Brain microvascular endothelial cell (primary cell): ENCODE measurements at regions not wholly inside any gene's neighbourhood (a gene's known extent, or its start where the extent isn't known, plus 50 kb on each side); places are given as distances from the start of the nearest gene placed in this dataset.
"Not testable (repeated sequence)": the region's sequence is repeated elsewhere in the genome, so short reads cannot be mapped to it uniquely, and the experiment has no call there.

Experiments
- DNase-seq: peaks from one replicate; pipeline ENCODE4 v3.0.0-alpha.2; 2020
- H3K27ac ChIP-seq: fragments of 250-450 bp; sonication (Bioruptor Pico); 2 replicates; pipeline ENCODE4 v1.5.1; 2020; ENCODE audit warnings: mild to moderate bottlenecking, moderate library complexity
- H3K27me3 ChIP-seq: fragments of 250-450 bp; sonication (Bioruptor Pico); replicated peaks from 2 replicates; pipeline ENCODE4 v1.5.1; 2020; ENCODE audit warnings: mild to moderate bottlenecking
- H3K36me3 ChIP-seq: fragments of 250-450 bp; sonication (Bioruptor Pico); replicated peaks from 2 replicates; pipeline ENCODE4 v1.5.1; 2020; ENCODE audit warnings: mild to moderate bottlenecking
- H3K4me3 ChIP-seq: 2 replicates; pipeline ENCODE4 v1.5.1; 2011; ENCODE audit warnings: low read depth, mild to moderate bottlenecking, control low read depth, low read length, moderate library complexity
- in situ Hi-C: cut with HindIII; loops from 2 replicates; pipeline ENCODE4 v1.10.0; 2017; ENCODE audit warnings: low sequenced_read_pairs, low pct_ligation_motif_present
- TF ChIP-seq, protein P1 (sequence below): IDR thresholded peaks from 2 replicates; pipeline ENCODE4 v1.5.1; 2011; ENCODE audit warnings: low read depth, mild to moderate bottlenecking, moderate library complexity, low read length, control low read depth, inconsistent platforms; ENCODE audit errors: missing control alignments

DNA sequence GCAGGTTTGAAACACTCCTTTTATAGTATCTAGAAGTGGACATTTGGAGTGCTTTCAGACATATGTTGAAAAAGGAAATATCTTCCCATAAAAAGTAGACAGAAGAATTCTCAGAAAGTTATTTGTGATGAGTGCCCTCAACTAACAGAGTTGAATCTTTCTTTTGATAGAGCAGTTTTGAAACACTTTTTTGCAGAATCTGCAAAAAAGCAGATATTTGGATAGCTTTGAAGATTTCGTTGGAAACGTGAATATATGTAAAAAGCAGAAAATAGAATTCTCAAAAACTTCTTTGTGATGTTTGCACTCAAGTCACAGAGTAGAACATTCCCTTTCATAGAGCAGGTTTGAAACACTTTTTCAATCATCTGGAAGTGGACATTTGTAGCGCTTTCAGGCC lies 676.4 kb upstream of the ZNF337 start:
- DNase-seq, H3K36me3 ChIP-seq, H3K27ac ChIP-seq, H3K27me3 ChIP-seq, in situ Hi-C loops, H3K4me3 ChIP-seq: not testable (repeated sequence)

DNA sequence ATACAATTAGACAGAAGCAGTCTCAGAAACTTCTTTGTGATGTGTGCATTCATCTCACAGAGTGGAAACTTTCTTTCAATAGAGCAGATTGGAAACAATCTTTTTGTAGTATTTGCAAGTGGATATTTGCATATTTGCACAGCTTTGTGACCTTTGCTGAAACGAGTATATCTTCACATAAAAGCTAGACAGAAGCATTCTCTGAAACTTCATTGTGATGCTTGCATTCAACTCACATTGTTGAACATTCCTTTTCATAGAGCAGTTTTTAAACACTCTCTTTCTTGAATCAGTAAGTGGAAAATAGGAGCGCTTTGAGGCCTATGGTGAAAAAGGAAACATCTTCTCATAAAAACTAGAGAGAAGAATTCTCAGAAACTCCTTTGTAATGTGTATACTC lies 657.9 kb upstream of the ZNF337 start:
- in situ Hi-C loops = no loop called here
- TF ChIP-seq, protein P1, sequence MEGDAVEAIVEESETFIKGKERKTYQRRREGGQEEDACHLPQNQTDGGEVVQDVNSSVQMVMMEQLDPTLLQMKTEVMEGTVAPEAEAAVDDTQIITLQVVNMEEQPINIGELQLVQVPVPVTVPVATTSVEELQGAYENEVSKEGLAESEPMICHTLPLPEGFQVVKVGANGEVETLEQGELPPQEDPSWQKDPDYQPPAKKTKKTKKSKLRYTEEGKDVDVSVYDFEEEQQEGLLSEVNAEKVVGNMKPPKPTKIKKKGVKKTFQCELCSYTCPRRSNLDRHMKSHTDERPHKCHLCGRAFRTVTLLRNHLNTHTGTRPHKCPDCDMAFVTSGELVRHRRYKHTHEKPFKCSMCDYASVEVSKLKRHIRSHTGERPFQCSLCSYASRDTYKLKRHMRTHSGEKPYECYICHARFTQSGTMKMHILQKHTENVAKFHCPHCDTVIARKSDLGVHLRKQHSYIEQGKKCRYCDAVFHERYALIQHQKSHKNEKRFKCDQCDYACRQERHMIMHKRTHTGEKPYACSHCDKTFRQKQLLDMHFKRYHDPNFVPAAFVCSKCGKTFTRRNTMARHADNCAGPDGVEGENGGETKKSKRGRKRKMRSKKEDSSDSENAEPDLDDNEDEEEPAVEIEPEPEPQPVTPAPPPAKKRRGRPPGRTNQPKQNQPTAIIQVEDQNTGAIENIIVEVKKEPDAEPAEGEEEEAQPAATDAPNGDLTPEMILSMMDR = no peak
- Histone ChIP-seq H3K36me3 (no peaks in the 10 kb centered on the region), H3K4me3 (no peak overlapping the region), H3K27me3 (no peaks in the 10 kb centered on the region), H3K27ac (no peak overlapping the region)
- no peak for DNase-seq

DNA sequence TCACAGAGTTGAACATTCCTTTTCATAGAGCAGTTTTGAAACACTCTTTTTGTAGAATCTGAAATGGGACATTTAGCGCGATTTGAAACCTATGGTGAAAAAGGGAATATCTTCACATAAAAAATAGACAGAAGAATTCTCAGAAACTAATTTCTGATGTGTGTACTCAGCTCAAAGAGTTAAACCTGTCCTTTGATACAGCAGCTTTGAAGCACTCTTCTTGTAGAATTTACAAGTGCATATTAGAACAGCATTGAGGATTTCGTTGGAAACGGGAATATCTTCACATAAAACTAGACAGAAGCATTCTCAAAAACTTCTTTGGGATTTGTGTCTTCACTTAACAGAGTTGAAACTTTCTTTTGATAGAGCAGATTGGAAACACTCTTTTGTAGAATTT lies 650.7 kb upstream of the ZNF337 start:
- TF ChIP-seq, protein P1 = no peak
- H3K27me3 ChIP-seq = no peaks in the 10 kb centered on the region
- in situ Hi-C loops = no loop called here
- H3K36me3 ChIP-seq = no peaks in the 10 kb centered on the region
- H3K4me3 ChIP-seq = no peak overlapping the region
- no peak overlapping the region for H3K27ac ChIP-seq
- no peak for DNase-seq

DNA sequence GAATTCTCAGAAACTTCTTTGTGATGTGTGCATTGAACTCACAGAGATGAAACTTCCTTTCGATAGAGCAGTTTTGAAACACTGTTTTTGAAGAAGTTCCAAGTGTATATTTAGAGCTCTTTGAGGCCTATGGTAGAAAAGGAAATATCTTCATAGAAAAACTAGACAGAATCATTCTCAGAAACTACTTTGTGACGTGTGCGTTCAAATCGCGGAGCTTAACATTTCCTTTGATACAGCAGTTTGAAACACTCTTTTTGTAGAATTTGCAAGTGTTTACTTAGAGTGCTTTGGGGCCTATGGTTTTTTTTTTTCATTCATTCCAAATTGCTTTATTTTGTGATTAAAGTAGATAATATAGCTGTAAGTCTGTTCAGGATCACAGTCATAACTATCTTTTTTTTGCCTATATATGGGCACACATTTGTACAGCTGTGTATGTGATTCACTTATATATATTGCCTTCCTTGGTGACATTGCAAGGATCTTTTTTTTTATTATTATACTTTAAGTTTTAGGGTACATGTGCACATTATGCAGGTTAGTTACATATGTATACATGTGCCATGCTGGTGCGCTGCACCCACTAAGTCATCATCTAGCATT lies 643.9 kb upstream of the ZNF337 start:
- in situ Hi-C loops, H3K27me3 ChIP-seq, H3K36me3 ChIP-seq, H3K27ac ChIP-seq, DNase-seq, H3K4me3 ChIP-seq: not testable (repeated sequence)

DNA sequence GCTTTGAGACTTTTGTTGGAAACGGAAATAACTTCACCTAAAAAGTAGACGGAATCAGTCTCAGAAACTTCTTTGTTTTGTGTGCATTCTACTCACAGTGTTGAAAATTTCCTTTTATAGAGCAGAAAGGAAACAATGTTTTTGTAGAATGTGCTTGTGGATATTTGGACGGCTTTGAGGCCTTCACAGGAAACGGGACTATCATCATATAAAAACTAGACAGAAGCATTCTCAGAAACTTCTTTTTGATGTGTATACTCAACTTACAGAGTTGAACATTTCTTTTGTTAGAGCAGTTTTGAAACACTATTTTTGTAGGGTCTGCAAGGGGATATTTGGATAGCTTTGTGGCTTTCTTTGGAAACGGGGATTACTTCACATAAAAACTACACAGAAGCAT lies 627.5 kb upstream of the ZNF337 start:
- Histone ChIP-seq H3K4me3 (no peak overlapping the region), H3K36me3 (no peaks in the 10 kb centered on the region), H3K27ac (no peak overlapping the region), H3K27me3 (no peaks in the 10 kb centered on the region)
- in situ Hi-C loops = no loop called here
- TF ChIP-seq, protein P1 = no peak
- DNase-seq = no peak

DNA sequence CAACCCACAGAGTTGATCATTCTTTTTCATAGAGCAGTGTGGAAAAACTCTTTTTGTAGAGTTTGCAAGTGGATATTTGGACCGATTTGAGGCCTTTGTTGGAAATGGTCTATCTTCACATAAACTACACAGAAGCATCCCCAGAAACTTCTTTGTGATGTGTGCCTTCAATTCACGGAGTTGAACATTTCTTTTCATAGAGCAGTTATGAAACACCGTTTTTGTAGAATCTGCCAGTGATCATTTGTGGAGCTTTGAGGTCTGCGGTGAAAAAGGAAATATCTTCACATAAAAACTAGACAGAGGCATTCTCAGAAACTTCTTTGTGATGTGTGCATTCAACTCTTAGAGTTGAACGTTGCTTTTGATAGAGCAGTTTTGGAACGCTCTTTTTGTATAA lies 618.4 kb upstream of the ZNF337 start:
- Histone ChIP-seq H3K27me3 (no peaks in the 10 kb centered on the region), H3K4me3 (no peak overlapping the region), H3K27ac (no peak overlapping the region), H3K36me3 (no peaks in the 10 kb centered on the region)
- no peak for DNase-seq
- TF ChIP-seq, protein P1 = no peak
- in situ Hi-C loops = no loop called here

DNA sequence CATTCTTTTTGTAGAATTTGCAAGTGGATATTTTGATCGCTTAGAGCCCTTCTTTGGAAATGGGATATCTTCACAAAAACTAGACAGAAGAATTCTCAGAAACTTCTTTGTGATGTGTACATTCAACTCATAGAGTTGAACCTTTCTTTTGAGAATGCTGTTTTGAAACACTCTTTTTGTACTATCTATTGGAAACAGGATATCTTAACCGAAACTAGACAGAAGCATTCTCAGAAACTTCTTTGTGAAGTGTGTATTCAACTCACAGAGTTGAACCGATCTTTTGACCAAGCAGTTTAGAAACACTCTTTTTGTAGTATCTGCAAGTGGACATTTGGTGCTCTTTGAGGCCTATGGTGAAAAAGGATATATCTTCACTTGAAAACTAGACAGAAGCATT lies 613.1 kb upstream of the ZNF337 start:
- H3K4me3 ChIP-seq, DNase-seq, H3K36me3 ChIP-seq, in situ Hi-C loops, H3K27ac ChIP-seq, H3K27me3 ChIP-seq: not testable (repeated sequence)
